Inferior parietal cortex (tissue), 1 donor: ENCODE measurements at regions not wholly inside any gene's neighbourhood (a gene's known extent, or its start where the extent isn't known, plus 50 kb on each side); places are given as distances from the start of the nearest gene placed in this dataset.

ENCODE experiments used
- DNase-seq: peaks from one replicate; pipeline ENCODE4 v3.0.0-alpha.2; 2016; ENCODE audit errors: extremely low spot score

DNA sequence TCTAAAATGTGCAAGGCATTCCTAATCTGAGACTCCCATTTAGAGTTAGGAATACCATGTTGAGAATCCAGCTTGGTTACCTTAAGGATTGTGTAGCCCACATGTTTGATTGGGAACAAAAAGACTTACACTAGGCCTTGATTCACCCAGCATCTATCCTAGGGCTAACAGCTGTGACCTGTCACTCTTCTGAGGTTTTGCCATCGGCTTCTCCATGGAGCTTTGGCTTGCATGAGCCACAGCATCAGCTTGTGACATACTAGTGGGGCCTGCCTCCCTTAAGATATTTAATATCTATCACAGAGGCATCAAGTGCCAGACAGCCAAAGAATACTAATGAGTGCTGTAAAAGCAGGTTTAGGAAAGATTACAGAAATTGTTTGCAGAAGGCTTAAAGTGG is 241.3 kb upstream of the UBE2E3 start:
- no peak for DNase-seq

DNA sequence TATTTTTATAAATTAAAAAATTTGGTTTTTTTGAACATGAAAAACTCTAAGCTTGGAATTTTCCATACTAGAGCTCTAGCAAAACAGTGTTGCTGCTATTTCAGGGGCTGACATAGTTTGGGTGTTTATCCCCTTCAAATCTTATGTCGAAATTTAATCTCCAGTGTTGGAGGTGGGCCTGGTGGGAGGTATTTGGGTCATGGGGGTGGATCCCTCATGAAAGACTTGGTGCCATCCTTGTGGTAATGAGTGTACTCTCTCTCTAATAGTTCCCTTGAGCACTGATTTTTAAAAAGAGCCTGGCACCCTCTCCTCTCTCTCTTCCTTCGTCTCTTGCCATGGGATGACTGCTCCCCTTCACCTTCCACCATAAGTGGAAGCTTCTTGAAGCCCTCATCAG is 244.6 kb upstream of the UBE2E3 start:
- no peak for DNase-seq

DNA sequence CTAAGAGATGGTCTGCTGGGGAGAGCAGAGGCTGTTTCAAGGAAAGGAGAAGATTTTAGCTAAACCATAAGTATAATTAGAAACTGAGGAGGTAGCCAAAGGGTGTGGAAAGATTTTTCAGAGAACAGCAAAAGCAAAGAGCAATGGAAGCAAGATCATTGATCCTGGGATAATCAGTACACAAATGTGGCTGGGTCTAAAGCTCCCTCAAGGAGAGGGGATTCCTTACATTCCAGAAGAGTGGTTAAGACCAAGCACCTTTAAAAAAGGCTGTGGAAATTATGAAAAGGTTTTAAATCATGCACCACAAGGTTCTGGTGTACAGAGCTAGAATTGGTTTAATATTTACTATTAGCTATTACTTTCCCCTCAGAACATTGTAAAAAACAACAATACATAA is 246.0 kb upstream of the UBE2E3 start:
- DNase-seq: no peak

DNA sequence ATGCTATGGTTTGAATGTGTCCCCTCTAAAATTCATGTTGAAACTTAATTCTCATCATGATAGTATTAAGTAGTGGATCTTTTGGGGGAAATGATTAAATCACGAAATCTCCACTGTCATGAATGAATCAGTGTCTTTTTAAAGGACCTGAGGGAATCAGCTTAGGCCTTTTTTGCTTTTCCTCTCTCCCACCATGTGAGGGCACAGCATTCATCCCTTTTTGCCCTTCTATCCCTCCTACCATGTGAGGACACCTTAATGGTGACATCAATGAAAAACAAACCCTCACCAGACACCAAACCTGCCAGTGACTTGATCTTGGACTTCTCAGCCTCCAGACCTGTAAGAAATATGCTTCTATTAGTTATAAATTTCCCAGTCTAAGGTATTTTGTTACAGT is 247.1 kb upstream of the UBE2E3 start:
- DNase-seq: no peak

DNA sequence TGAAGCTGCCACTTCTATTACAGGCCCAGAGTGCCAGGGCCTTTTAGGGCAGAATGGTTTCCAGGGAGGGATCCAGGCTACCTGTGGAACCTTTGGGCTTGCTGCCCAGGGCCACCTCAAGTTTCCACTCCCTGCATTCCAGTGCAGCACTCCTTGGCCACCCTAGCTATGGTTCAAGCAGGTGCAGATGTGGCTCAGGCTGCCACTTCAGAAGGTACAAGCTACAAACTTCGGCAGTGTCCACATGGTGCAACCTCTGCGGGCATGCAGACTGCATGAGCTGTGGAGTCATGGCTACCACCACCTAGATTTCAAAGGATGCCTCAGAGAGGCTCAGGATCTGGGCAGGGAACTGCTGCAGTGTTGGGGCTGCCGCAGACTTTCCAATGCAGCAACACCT is 248.1 kb upstream of the UBE2E3 start:
- DNase-seq: no peak

DNA sequence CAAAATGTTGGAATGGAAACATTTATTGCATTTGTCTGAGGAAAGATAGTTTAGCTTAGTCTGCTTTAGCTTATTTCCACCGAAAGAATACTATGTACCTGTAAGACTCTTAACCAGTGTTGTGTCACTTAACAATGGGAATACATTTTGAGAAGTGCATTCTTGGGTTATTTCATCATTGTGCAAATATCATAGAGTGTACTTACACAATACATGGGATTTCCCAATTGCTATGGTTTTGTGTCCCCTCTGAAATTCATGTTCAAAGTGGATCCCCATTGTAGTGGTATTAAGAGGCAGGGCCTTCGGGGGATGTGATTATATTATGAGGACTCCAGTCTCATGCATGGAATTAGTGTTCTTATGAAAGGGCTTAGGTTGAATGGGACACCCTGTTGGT is 249.4 kb upstream of the UBE2E3 start:
- no peak for DNase-seq

DNA sequence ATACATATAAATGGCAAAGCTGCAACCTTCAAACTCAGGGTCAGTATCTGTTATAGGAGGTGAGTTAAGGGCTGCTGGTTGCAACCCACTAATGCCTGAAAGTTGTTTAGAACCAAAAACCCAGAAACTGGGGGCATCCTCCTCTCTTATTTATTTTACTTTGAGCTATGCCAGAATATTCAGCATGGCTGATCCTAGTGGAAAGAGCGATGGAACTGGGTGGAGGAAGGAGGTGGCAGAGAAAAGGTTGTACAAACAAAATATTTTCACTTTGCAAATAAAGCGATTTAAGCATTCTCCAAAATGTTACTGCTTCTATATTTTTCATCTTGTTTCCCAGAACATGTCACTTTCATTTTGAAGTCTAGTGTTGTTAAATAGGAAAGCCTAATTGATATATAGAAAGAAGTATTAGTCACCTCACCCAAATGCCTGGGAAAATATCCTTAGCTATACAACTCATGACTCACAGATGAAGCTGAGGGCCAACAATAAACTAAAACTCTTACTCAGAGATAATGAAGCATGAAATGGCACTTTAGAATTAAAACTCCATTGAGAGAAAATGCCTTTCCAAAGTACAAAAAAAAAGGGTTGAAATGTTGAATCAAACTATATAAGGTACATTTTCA is 251.4 kb upstream of the UBE2E3 start:
- no peak for DNase-seq

DNA sequence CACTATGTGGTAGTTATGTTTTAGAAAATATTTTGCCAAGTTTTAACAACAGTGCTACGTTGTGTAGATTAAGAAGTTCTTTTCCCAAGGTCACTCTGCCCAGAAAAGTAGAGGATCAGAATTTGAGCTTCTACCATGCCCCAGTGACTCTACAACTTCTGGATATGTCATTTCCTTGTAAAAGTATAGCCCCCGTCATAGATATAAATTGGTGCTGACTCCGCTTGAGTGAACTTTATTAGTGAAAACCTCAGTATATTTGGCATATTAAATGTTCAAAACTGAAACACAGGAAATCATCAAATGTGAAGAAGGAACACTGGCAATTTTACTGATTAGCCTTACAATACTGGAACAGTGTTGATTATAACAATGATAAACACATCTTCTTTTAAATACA is 256.7 kb upstream of the UBE2E3 start:
- no peak for DNase-seq

DNA sequence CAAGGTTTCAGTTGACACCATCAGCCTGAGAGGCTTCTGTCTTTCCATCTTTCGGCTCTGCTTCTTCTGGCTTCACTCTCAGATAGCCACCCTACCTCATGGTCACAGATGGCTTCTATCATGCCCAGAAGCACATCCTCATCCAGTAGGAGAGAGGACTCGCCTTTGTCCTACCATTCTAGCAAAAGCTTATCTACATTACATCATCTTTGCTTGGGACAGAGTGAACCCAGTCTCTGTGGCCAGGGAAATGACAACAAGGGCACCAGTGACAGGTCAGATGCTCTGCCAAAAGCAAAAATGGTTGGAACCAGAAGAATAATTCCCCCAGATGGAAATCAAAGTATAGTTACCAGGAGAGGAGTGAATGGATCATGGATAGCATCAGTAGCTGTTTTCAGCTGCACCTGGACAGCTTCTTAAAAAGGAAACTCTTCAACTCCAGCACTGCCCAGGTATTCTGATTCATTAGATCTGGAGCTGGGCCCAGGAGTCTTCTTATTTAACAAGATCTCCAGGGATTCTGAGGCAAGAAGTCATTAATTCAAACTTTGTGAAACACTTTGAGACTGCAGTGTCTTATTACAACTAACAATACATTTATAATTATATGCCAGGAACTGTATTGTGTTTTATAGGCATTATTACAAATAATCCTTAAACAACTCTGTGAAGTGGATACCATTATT is 257.7 kb upstream of the UBE2E3 start:
- no peak for DNase-seq

DNA sequence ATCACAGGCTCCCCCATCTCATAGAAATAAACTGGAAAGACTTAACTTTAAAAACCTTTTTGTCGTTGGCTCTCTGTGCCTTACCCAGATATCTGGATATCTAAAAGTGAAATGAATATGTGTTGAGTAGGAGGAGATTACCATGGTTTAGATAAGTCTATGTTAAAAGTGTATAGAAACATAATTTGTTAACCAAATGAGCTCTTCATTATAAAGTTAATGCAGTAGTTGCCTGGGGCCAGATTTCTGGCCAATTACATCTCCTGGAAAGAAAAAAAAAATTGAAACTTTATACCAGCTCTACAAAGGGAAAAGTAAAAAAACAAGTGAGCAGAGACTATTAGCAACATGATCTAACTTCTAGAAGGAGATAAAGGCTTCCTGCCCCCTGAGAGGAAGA is 259.6 kb upstream of the UBE2E3 start:
- DNase-seq: no peak

DNA sequence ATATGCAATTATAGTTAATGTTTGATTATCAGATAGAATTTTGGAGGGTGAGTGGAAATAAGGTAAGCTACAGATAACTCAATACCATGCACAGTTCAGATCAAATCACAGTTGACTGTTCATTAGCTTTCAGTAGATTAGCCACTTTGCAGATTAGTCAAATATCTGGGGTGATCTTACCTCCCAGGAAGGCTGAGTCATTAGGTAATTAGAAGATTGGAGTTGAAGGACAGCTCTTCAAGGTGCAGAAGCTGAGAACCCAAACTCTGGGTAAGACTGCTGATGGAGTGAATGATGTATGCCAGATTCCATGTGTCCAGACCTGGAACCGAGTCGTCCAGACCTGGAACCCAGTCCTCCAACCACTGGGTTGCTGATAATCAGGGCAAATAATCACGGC is 262.8 kb upstream of the UBE2E3 start:
- no peak for DNase-seq

DNA sequence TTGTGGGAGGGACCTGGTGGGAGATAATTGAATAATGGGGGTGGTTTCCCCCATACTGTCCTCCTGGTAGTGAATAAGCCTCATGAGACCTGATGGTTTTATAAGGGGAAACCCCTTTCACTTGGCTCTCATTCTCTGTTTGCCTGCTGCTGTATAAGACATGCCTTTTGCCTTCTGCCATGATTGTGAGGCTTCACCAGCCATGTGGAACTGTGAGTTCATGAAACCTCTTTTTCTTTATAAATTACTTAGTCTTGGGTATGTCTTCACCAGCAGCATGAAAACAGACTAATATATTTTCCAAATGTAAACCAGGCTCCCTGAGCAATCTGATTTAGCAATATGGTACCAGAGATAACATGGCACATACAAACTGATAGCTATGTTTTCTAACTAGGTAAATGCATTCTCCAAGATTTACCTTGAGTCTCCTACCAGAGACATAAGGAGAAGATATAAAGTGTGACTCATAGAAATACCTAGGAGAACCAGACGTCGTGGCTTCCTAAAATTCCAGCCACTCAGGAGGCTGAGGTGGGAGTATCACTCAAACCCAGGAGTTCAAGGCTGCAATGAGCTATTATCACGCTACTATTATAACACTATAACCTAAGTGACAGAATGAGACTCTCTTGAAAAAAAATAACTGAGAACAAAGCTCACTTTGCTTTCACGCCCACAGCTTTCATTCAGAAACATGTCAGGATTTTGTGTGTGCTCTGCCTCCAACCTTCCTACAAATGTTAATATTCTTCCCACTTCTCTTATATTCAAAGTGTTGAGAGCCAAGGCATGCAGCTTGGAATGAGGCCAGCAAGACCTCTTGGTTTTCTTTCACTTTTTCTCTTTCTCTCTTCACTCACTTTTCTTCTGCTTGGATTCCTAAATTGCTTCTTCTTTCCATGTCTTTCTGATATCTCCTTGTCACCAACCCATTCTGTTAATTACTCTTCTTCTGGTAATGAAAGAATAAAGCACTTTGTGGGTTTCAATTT is 263.9 kb upstream of the UBE2E3 start:
- DNase-seq: no peak

DNA sequence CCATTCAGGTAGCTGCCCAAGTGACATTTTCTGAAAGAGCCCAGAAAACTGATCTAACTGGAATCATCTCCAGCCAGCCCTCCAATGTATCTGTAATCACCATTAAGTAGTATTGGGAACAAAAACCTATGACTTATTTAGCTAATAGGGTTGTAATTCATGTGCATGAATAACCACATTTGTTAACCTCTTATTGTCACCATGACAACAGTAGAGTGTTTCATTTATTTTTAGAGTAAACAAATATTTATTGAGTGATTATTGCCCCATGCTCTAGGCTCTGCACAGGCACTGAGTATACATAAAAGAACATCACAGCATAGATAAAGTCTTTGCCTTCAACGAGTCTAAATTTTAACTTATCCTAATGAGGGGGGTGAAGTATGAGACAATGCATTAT is 265.4 kb upstream of the UBE2E3 start:
- DNase-seq: no peak

DNA sequence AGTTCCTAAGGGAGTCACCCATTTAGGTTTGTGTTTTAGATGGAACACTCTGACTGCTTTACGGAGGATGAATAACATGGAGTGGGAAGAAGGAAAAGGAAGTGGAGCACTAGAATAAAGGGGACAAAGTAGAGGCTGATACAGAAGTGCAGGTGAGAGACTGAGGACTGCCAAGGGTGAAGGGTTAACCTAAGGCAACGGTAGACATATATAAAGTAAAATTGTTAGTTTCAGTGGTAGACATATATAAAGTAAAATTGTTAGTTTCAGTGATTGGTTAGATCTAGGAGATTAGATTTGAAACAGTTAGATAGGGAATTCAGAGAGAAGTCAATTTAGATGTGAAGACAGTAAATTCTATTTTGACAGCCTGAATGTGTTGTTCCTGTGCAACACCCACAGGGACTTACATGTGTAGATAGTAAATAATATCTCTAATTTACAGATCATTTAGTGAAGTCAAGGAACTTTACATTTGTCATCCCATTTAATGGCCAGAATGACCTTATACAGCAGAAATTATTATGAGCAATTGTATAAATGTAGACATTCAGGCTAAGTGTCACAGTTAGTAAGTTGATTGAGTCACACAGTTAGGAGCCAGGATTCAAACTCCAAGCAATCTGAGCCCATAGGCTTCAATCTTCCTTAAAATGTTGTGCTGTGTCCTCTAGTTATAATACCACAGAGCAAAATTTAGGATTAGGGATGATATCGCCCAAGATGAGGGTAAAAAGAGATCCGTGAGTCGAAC is 270.8 kb upstream of the UBE2E3 start:
- no peak for DNase-seq

DNA sequence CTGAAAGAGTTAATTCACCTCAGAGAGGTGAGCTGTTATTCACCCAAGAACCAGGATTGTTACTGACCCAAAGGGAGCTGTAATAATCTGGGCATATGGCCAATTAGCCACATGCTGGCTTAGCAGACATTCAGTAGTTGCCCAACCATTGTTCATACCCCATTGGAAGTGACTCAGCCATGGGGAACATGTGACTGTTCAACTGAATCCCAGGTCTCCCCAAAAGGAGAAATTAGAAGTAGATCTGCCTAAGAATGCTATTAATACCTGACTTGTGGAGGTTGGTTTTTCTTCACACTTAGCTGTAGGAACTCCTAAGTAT is 272.6 kb upstream of the UBE2E3 start:
- no peak for DNase-seq

DNA sequence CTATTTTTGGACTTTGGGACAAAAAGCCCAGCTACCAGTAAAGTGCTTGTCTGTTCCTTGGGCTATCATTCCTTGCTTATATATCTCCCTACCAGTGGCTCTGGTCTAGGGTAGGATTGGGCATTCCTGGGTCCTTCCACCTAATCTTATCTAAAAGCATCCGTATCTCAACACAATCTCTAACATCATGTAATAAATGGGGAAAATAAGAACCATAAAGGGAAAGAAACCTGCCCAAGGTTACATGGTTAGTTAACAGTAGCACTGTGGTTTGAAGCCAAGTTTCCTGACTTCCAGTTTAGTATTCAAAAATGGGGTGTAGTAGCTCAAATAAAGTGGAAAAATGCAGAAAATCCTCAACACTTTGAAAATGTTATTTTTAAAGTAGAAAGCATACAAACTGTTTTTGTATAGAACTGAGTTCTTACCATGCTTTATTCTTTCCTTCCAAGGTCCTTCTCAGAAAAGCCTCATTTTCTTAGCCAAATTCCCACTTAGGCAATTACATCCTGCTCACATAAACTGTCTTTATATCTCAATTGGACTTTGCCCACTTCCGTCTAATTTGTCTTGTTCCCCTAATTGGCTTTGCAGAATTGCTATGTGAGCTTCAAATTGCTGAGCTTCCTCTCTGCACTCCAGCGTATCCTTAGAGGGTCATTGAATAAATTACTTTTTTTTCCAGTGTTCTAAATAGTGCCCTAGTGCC is 273.1 kb upstream of the UBE2E3 start:
- DNase-seq: no peak

DNA sequence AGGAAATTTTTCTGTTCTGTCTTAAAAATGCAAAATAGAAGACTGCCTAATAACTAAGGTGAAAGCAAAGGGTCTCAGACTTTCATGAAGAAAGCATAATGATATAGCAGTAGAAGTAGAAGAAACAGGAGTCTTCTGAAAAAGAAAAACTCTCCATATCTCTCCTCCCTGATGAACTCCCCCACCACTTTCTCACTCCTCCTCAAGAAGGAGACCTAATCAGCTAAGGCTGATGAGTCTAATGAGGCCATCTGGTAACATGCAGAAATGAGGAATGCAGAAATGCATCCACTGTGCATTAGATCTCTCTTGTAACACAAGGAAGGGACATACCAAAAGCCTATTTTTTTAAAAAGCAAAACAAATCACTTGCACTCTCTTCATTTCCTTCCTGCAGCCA is 273.7 kb upstream of the UBE2E3 start:
- no peak for DNase-seq

DNA sequence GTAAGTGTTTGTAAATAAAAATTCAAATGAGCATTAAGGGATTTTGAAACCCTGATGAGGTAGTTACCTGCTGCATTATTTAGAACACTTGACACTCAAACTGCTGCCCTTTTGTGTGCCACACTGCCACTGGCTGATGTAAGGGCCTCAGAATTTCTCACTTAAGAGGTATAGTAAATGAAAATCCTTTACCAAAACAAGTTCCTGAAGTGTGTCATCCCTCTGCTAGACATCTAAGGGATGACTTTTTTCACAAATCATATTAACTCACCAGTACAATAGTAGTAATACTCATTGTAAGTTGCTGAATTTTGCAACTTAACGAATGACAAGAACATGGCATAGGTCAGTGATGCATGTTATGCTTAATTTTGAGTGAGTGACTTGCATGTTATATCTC is 274.9 kb upstream of the UBE2E3 start:
- no peak for DNase-seq

DNA sequence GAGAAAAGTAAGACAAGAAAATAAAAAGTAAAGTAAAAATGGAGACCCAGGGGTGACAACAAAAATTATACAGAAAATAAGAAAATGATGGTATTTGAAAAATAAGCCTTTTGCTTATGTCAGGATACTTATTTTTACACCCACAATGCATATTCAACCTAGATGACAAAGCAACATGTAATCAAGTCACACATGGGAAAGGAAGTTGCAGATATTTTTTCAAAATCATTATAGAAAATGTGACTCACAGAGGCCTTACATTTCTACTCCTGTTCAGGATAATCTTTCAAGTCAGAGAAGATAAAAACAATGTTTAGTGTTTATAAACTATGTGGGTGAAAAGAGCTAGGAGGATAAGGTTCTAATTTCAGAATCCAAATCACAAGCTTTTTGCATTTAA is 275.3 kb upstream of the UBE2E3 start:
- no peak for DNase-seq

DNA sequence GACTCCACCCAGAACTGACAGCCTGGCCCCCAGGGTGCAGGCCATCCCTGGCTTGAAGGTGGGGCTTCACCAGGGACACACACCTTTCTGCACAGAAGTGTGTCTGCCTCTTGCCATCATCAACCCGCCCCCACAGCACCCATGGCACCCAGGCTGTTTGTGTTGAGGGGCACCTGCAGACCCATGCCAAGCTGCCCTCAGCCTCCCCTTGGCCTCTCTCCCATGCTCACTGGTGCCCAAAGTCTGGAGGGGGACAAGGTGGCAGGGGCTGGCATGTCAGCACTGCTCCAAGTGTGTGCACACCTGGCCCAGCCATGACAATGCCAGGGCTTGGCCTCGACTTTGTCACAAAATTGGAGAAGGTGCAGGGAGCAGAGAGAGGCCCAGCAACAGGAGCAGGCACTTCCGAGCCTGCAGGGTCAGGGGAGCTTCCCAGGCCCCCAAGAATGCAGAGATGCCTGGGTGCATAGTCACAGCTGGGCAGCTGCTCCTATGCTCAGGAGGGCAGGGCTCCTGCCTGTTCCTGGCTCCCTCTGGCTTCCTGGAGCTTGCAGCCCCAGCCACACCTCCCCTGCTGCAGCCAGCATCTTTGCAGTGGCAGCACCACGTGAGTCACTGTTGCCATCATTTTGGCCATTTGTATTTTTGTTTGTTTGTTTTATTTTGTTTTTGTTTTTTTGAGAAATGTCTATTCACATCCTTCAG is 280.6 kb upstream of the UBE2E3 start:
- no peak for DNase-seq

DNA sequence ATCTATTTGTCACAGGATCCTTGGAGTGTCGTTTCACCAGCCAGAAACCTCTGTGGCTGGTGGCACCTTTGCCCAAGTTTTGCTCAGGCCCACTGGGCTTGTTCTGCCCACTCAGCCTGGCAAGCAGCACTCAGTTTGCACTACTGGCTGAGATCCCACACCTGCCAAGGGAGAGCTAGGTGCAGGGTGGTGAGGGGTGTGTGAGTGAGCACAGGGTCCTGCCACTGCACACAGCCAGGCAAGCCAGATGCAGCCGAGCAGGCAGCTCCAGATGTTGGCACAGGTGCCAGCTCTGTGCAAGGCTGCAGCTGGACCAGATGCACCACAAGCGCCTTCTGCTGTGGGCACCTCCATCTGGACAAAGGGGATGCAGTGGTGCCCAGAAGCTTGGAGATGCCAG is 281.7 kb upstream of the UBE2E3 start:
- DNase-seq: no peak
